ENCODE measurements at regions not wholly inside any gene's neighbourhood (a gene's known extent, or its start where the extent isn't known, plus 50 kb on each side); places are given as distances from the start of the nearest gene placed in this dataset.

DNA sequence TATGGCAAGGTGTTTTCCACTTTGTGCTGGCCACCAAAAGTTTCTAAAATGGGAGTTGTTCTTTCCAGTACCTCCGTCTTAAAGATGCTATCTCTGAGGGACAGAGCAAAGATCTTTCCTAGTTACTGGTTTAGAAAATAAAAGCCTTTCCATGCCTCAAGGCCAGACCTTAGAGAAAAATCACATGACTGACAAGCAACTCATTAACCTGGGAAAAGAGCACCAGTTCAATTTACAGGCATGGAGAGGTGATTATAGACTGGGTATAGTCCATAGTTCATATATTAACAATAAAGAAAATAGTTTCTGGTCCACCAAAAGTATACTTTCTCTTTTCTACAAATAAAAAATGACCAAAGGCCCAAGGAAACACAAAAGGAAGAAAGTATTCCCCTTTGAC is 230.7 kb downstream of the TOX3 start:
- H3K9me3 ChIP-seq: no peaks in the 10 kb centered on the region
- no peaks in the 10 kb centered on the region for H3K27me3 ChIP-seq (replicated peaks; ENCODE audit: insufficient read depth)
- TF ChIP-seq, protein P1, sequence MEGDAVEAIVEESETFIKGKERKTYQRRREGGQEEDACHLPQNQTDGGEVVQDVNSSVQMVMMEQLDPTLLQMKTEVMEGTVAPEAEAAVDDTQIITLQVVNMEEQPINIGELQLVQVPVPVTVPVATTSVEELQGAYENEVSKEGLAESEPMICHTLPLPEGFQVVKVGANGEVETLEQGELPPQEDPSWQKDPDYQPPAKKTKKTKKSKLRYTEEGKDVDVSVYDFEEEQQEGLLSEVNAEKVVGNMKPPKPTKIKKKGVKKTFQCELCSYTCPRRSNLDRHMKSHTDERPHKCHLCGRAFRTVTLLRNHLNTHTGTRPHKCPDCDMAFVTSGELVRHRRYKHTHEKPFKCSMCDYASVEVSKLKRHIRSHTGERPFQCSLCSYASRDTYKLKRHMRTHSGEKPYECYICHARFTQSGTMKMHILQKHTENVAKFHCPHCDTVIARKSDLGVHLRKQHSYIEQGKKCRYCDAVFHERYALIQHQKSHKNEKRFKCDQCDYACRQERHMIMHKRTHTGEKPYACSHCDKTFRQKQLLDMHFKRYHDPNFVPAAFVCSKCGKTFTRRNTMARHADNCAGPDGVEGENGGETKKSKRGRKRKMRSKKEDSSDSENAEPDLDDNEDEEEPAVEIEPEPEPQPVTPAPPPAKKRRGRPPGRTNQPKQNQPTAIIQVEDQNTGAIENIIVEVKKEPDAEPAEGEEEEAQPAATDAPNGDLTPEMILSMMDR (IDR thresholded peaks at IDR 0.05): no peak
- H3K36me3 ChIP-seq: no peaks in the 10 kb centered on the region
- no peaks in the 10 kb centered on the region for H3K4me1 ChIP-seq (ENCODE audit: control insufficient read depth in 1 of 2, low read depth in 2 of 2)
- H3K27ac ChIP-seq: no peak overlapping the region
- no peak overlapping the region for H3K4me3 ChIP-seq
- ATAC-seq (ENCODE audit: insufficient number of reproducible peaks, low FRiP score, low read depth) (no peak), DNase-seq (ENCODE audit: low spot score) (no peak)

DNA sequence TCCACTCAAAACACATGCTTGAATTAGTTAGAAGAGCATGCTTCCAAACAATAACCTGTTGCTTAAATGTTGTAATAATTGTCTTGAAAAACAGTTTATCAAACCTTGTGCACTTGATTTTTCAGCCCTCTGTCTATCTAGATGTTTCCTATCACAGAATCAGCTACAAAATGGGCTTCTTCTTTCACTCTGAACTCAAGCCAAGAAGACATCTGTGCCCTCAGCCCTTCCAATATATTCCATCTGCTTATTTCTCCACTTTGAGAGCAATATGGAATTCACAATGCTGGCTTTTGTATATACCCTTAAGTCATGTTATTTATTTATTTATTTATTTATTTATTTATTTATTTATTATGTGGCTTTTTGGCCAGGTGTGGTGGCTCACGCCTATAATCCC is 234.2 kb downstream of the TOX3 start:
- H3K4me3 ChIP-seq: no peak overlapping the region
- ATAC-seq (ENCODE audit: insufficient number of reproducible peaks, low FRiP score, low read depth) (no peak), DNase-seq (ENCODE audit: low spot score) (no peak)
- H3K4me1 ChIP-seq (ENCODE audit: control insufficient read depth in 1 of 2, low read depth in 2 of 2): no peaks in the 10 kb centered on the region
- no peaks in the 10 kb centered on the region for H3K27me3 ChIP-seq (replicated peaks; ENCODE audit: insufficient read depth)
- no peaks in the 10 kb centered on the region for H3K36me3 ChIP-seq
- no peak overlapping the region for H3K27ac ChIP-seq
- H3K9me3 ChIP-seq: no peaks in the 10 kb centered on the region
- TF ChIP-seq, protein P1 (IDR thresholded peaks at IDR 0.05): no peak

DNA sequence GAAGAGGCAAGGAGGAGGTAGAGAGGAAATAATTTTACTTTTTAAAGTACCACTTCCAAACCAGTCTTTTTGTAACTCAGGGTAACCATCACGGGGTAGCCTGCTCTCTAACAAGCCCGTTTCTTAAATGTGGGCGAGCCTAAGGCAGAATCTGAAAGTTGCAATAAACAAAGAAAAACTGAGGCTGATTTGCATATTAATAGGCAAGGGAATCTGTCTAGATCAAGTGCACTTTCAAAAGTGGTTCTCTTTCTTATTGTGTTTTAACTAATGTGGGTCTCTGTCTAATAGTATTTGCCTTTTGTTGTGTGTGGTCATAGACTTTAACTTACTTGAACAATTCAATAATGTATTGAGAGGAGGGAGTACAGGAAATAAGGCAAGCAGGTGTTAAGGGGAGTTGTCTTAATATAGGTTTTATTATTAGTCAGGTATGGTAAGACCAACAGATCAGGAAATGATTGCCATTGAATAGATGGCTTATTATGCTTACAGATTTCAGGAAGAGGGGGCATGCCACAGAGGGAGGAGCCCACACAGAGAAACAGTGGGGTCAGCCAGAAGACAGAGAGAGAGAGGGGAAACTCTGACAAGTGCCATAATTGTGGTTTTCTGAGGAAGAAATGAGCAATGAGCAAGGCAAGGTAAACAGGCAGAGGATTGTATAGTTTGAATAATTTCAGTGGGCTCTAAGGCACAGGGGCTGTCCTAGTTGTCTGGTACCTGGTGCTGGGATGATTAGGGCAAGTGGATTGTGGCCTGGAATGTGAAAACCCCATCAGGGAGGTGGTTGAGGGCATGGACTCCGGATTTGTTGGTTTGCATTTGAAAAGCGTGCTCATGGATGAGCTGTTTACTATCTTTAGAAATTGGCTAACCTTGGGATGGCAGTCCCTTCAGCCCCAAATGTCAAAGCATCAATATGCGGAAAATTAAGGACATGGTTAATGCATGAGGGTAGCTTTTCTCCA is 237.2 kb downstream of the TOX3 start:
- no peaks in the 10 kb centered on the region for H3K9me3 ChIP-seq
- H3K27me3 ChIP-seq (replicated peaks; ENCODE audit: insufficient read depth): no peaks in the 10 kb centered on the region
- no peaks in the 10 kb centered on the region for H3K36me3 ChIP-seq
- TF ChIP-seq, protein P1 (IDR thresholded peaks at IDR 0.05): no peak
- no peak for ATAC-seq (ENCODE audit: insufficient number of reproducible peaks, low FRiP score, low read depth)
- no peak for DNase-seq (ENCODE audit: low spot score)
- H3K27ac ChIP-seq: no peak overlapping the region
- no peak overlapping the region for H3K4me3 ChIP-seq
- no peaks in the 10 kb centered on the region for H3K4me1 ChIP-seq (ENCODE audit: control insufficient read depth in 1 of 2, low read depth in 2 of 2)

DNA sequence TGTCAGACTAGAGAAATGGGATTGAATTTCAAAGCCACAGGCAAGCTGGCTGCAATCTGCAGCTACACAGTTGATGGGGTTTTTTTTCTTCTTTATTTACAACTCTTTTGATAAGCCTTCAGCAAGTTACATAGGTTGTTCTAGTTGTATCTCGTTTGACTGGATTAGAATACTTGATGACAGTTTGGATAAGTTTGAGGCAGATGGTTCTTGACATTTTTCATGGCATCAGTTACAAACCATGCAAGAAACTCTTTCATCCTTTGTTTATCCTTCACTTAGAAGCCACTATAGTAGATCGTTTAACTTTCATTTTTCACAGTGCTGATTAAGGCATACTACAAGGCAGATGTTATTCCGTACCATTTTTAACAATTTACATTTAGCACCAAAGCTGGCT is 238.9 kb downstream of the TOX3 start:
- Histone ChIP-seq H3K27me3 (replicated peaks; ENCODE audit: insufficient read depth) (no peaks in the 10 kb centered on the region), H3K36me3 (no peaks in the 10 kb centered on the region), H3K27ac (no peak overlapping the region), H3K4me1 (ENCODE audit: control insufficient read depth in 1 of 2, low read depth in 2 of 2) (no peaks in the 10 kb centered on the region), H3K4me3 (no peak overlapping the region), H3K9me3 (no peaks in the 10 kb centered on the region)
- DNase-seq (ENCODE audit: low spot score) (no peak), ATAC-seq (ENCODE audit: insufficient number of reproducible peaks, low FRiP score, low read depth) (no peak)
- TF ChIP-seq, protein P1 (IDR thresholded peaks at IDR 0.05): no peak

DNA sequence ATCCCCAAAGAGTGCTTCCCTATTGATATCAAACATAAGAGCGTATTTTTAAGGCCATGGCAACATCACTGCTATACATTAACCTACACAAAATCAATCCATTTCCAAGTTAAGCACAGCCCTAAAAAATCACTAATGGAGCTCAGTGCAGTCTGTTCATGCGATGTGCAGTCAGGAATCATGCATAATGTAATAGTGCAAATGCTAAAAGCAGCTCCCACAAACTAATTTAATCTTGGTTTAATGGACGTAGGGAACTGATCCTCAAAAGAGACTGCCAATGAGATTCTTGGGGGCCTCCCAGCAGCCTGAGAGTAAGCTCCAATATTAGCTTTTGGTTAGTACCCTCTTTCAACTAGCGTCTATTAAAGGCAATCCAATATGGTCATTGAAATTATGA is 245.9 kb downstream of the TOX3 start:
- TF ChIP-seq, protein P1 (IDR thresholded peaks at IDR 0.05): no peak
- DNase-seq (ENCODE audit: low spot score) (no peak), ATAC-seq (ENCODE audit: insufficient number of reproducible peaks, low FRiP score, low read depth) (no peak)
- H3K4me3 ChIP-seq: no peak overlapping the region
- no peak overlapping the region for H3K27ac ChIP-seq
- H3K36me3 ChIP-seq: no peaks in the 10 kb centered on the region
- H3K4me1 ChIP-seq (ENCODE audit: control insufficient read depth in 1 of 2, low read depth in 2 of 2): no peaks in the 10 kb centered on the region
- H3K9me3 ChIP-seq: no peaks in the 10 kb centered on the region
- no peaks in the 10 kb centered on the region for H3K27me3 ChIP-seq (replicated peaks; ENCODE audit: insufficient read depth)

All from thoracic aorta (tissue), 2 donors.